Loucy (cell line): ENCODE measurements at regions not wholly inside any gene's neighbourhood (a gene's known extent, or its start where the extent isn't known, plus 50 kb on each side); places are given as distances from the start of the nearest gene placed in this dataset.

ENCODE experiments used
- EZH2phosphoT487 ChIP-seq: fragments of 200-600 bp; IDR thresholded peaks from 2 replicates; pipeline ENCODE4 v1.6.1; 2018; ENCODE audit warnings: antibody characterized with exemption, mild to moderate bottlenecking, moderate library complexity, borderline replicate concordance
- TF ChIP-seq, protein P1 (sequence below): fragments of 200-600 bp; sonication (generic); conservative IDR thresholded peaks from 2 replicates; pipeline ENCODE4 v1.5.1; 2014; ENCODE audit warnings: mild to moderate bottlenecking, antibody characterized with exemption, low read length

DNA sequence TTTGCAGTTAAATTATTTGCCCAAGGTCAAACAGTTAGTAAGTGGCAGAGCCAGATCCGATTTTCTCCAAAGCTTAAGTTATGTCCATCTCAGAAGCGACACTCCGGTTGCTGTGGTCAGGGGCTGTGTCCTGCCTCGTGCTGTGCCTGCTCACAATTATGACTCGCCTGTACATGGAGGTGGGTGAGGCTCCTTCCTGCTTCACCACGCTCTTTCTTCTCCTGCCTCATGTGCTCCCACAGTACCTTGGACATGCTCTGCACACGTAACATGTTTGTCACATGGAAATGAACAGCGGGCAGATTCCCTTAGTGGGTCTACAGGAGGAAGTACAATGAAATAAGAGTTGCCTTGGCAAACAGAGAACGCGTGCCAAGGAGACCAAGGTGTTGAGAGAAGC is 62.2 kb upstream of the CCND2 start:
- TF ChIP-seq, protein P1, sequence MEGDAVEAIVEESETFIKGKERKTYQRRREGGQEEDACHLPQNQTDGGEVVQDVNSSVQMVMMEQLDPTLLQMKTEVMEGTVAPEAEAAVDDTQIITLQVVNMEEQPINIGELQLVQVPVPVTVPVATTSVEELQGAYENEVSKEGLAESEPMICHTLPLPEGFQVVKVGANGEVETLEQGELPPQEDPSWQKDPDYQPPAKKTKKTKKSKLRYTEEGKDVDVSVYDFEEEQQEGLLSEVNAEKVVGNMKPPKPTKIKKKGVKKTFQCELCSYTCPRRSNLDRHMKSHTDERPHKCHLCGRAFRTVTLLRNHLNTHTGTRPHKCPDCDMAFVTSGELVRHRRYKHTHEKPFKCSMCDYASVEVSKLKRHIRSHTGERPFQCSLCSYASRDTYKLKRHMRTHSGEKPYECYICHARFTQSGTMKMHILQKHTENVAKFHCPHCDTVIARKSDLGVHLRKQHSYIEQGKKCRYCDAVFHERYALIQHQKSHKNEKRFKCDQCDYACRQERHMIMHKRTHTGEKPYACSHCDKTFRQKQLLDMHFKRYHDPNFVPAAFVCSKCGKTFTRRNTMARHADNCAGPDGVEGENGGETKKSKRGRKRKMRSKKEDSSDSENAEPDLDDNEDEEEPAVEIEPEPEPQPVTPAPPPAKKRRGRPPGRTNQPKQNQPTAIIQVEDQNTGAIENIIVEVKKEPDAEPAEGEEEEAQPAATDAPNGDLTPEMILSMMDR: no peak
- no peak for TF ChIP-seq EZH2phosphoT487
